ENCODE measurements at regions not wholly inside any gene's neighbourhood (a gene's known extent, or its start where the extent isn't known, plus 50 kb on each side); places are given as distances from the start of the nearest gene placed in this dataset.

DNA sequence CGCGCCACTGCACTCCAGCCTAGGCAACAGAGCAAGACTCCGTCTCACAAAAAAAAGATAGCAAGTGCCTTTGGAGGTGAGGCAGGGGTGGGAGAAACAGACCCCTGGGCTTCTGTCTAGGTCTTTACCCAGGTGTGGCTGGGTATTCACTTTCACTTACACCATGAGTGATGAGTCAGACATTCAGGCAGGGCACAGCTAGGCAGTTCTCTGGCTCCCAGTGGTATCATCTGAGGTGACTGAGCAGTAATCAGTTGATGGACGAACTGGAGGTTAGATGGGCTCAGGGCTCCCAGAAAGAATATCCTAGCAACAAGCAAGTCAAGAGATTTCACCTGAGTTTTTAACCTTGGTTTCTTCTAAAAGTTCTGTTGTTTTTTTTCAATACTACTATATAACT, 107.0 kb upstream of the RAB6C start:
- no peak for TF ChIP-seq CTCF (IDR thresholded peaks at IDR 0.05)
- no peak for TF ChIP-seq POLR2A (IDR thresholded peaks at IDR 0.05)

Data from prostate gland (tissue), 2 donors.